H1 (cell line): ENCODE measurements at regions not wholly inside any gene's neighbourhood (a gene's known extent, or its start where the extent isn't known, plus 50 kb on each side); places are given as distances from the start of the nearest gene placed in this dataset.

Experiments
- CTCF ChIA-PET: fragments of 300-600 bp; sonication (Branson Sonifier 250); formaldehyde crosslinking; loops from one replicate; lab custom pipeline; 2021; ENCODE audit not compliant: partially characterized antibody; lab: Charles Lee
- POLR2A ChIA-PET: fragments of 300-600 bp; sonication (Branson Sonifier 250); formaldehyde crosslinking; loops from one replicate; lab custom pipeline; 2021; ENCODE audit warnings: inconsistent platforms; ENCODE audit not compliant: partially characterized antibody; lab: Charles Lee
- DNase-seq, 2 experiments: peaks; one replicate each; pipeline versions ENCODE4 v3.0.0 to v3.0.0-alpha.2; 2010 to 2022; ENCODE audit warnings: low spot score in 2 of 2, low read depth in 1 of 2, mixed read lengths in 1 of 2
- FAIRE-seq: peaks from 2 replicates; lab custom pipeline; 2011; peaks lifted over from hg19 to GRCh38; lab: Jason Lieb, UNC
- H2AFZ ChIP-seq: 2 replicates; pipeline ENCODE4 v1.8.1; 2012; ENCODE audit warnings: low read length, inconsistent platforms
- H2AK5ac ChIP-seq: 2 replicates; pipeline ENCODE4 v1.6.1; 2013; ENCODE audit warnings: low read depth, low read length
- H2BK120ac ChIP-seq: replicated peaks from 2 replicates; pipeline ENCODE3; 2013; ENCODE audit warnings: low read depth, low read length, inconsistent platforms
- H2BK12ac ChIP-seq: 2 replicates; pipeline ENCODE4 v1.6.1; 2013; ENCODE audit warnings: low read depth, low read length
- H2BK15ac ChIP-seq: 2 replicates; pipeline ENCODE4 v1.6.1; 2013; ENCODE audit warnings: low read length
- H2BK20ac ChIP-seq: 2 replicates; pipeline ENCODE4 v1.6.1; 2013; ENCODE audit warnings: low read length
- H2BK5ac ChIP-seq: 2 replicates; pipeline ENCODE4 v1.6.1; 2013; ENCODE audit warnings: low read depth, low read length
- H3K14ac ChIP-seq: 2 replicates; pipeline ENCODE4 v1.6.1; 2013; ENCODE audit warnings: inconsistent platforms; ENCODE audit not compliant: insufficient read length
- H3K18ac ChIP-seq: 2 replicates; pipeline ENCODE4 v1.6.1; 2013; ENCODE audit warnings: low read length; ENCODE audit errors: extremely low read depth
- H3K23ac ChIP-seq: 2 replicates; pipeline ENCODE4 v1.6.1; 2013; ENCODE audit warnings: inconsistent platforms; ENCODE audit not compliant: insufficient read length
- H3K23me2 ChIP-seq: 2 replicates; pipeline ENCODE4 v1.6.1; 2013; ENCODE audit warnings: low read depth, low read length
- H3K27ac ChIP-seq: 2 replicates; pipeline ENCODE4 v1.6.1; 2011; ENCODE audit warnings: low read depth, low read length, inconsistent platforms
- H3K27me3 ChIP-seq, 4 experiments: replicated peaks in 1 of 4; 1 replicate in 1 of 4; 2 replicates in 3 of 4; pipeline versions ENCODE4 v1.6.1 to v1.8.1; 2011 to 2013; ENCODE audit warnings: low read length in 3 of 4, mild to moderate bottlenecking in 3 of 4, inconsistent platforms in 2 of 4, mixed read lengths in 2 of 4, moderate library complexity in 1 of 4; ENCODE audit not compliant: control insufficient read depth in 3 of 4, insufficient read depth in 3 of 4; ENCODE audit errors: extremely low read depth in 1 of 4
- H3K36me3 ChIP-seq, 4 experiments: 2 replicates each; pipeline versions ENCODE4 v1.6.1 to v1.8.1; 2011 to 2013; ENCODE audit warnings: mild to moderate bottlenecking in 4 of 4, low read length in 3 of 4, moderate library complexity in 2 of 4, control low read depth in 1 of 4, inconsistent platforms in 1 of 4; ENCODE audit not compliant: insufficient read depth in 4 of 4, control insufficient read depth in 2 of 4
- H3K4ac ChIP-seq: replicated peaks from 2 replicates; pipeline ENCODE3; 2013; ENCODE audit warnings: low read length, low read depth, mixed read lengths, inconsistent platforms; ENCODE audit not compliant: insufficient read length
- H3K4me1 ChIP-seq, 4 experiments: replicated peaks in 1 of 4; 1 replicate in 1 of 4; 2 replicates in 3 of 4; pipeline versions ENCODE4 v1.6.1 to v1.8.1; 2011 to 2013; ENCODE audit warnings: low read length in 3 of 4, inconsistent platforms in 2 of 4, mixed read lengths in 1 of 4; ENCODE audit not compliant: insufficient read depth in 4 of 4, control insufficient read depth in 3 of 4
- H3K4me2 ChIP-seq, 2 experiments: 2 replicates each; pipeline versions ENCODE4 v1.6.1 to v1.8.1; 2011 to 2013; ENCODE audit warnings: low read depth in 2 of 2, low read length in 2 of 2, control low read depth in 1 of 2, inconsistent platforms in 1 of 2, mild to moderate bottlenecking in 1 of 2; ENCODE audit not compliant: insufficient read depth in 1 of 2
- H3K4me3 ChIP-seq, 4 experiments: fragments of 200-600, 300-600 bp in 1 of 4; sonication (generic), shearing (Covaris generic), sonication (Bioruptor Twin) in 1 of 4; 2 replicates each; pipeline versions ENCODE4 v1.5.1 to v1.8.1; 2011 to 2016; ENCODE audit warnings: low read length in 4 of 4, low read depth in 3 of 4, control low read depth in 2 of 4, inconsistent platforms in 2 of 4, mild to moderate bottlenecking in 2 of 4, mixed read lengths in 1 of 4, moderate library complexity in 1 of 4; ENCODE audit not compliant: insufficient read depth in 2 of 4; ENCODE audit errors: extremely low read depth in 1 of 4
- H3K56ac ChIP-seq: replicated peaks from 2 replicates; pipeline ENCODE3; 2013; ENCODE audit warnings: low read depth, mild to moderate bottlenecking, mixed read lengths, low read length, inconsistent platforms; ENCODE audit not compliant: insufficient read length
- H3K79me1 ChIP-seq: 2 replicates; pipeline ENCODE4 v1.6.1; 2013; ENCODE audit warnings: low read depth, low read length, control low read depth
- H3K79me2 ChIP-seq, 2 experiments: 2 replicates each; pipeline versions ENCODE4 v1.6.1 to v1.8.1; 2012 to 2013; ENCODE audit warnings: low read length in 2 of 2, mild to moderate bottlenecking in 2 of 2, inconsistent platforms in 1 of 2; ENCODE audit not compliant: insufficient read depth in 2 of 2, control insufficient read depth in 1 of 2
- H3K9ac ChIP-seq, 4 experiments: replicated peaks in 1 of 4; 1 replicate in 1 of 4; 2 replicates in 3 of 4; pipeline versions ENCODE4 v1.6.1 to v1.8.1; 2011 to 2013; ENCODE audit warnings: low read depth in 3 of 4, low read length in 3 of 4, control low read depth in 2 of 4, mild to moderate bottlenecking in 2 of 4, moderate library complexity in 2 of 4, inconsistent platforms in 1 of 4; ENCODE audit errors: extremely low read depth in 1 of 4
- H3K9me3 ChIP-seq, 2 experiments: 2 replicates each; pipeline versions ENCODE4 v1.6.1 to v1.8.1; 2012 to 2013; ENCODE audit warnings: mild to moderate bottlenecking in 2 of 2, moderate library complexity in 2 of 2, control low read depth in 1 of 2, inconsistent platforms in 1 of 2, low read depth in 1 of 2, low read length in 1 of 2, mixed read lengths in 1 of 2; ENCODE audit not compliant: insufficient read depth in 2 of 2
- H4K20me1 ChIP-seq, 2 experiments: replicated peaks in 1 of 2; 2 replicates each; pipeline versions ENCODE3 to v1.8.1; 2011 to 2013; ENCODE audit warnings: inconsistent platforms in 2 of 2, low read length in 2 of 2, mild to moderate bottlenecking in 1 of 2; ENCODE audit not compliant: insufficient read depth in 2 of 2, control insufficient read depth in 1 of 2
- H4K5ac ChIP-seq: 2 replicates; pipeline ENCODE4 v1.6.1; 2013; ENCODE audit warnings: low read length, low read depth, mixed read lengths, inconsistent platforms; ENCODE audit not compliant: insufficient read length
- H4K8ac ChIP-seq: 2 replicates; pipeline ENCODE4 v1.8.0; 2013; ENCODE audit warnings: mild to moderate bottlenecking, moderate library complexity, low read length, inconsistent platforms; ENCODE audit not compliant: insufficient read depth; ENCODE audit errors: extremely low read depth
- H4K91ac ChIP-seq: replicated peaks from 2 replicates; pipeline ENCODE3; 2013; ENCODE audit warnings: low read length, mixed read lengths, inconsistent platforms; ENCODE audit not compliant: insufficient read length
- EP300 ChIP-seq, 2 experiments: IDR thresholded peaks; 1 replicate in 1 of 2; 2 replicates in 1 of 2; pipeline ENCODE4 v1.6.1; 2011 to 2012; ENCODE audit warnings: low read depth in 2 of 2, low read length in 2 of 2, mild to moderate bottlenecking in 2 of 2, borderline replicate concordance in 1 of 2, inconsistent platforms in 1 of 2, moderate library complexity in 1 of 2
- EZH2 ChIP-seq: fragments of 200-600 bp; sonication (generic); IDR thresholded peaks from 2 replicates; pipeline ENCODE4 v1.7.1; 2012; ENCODE audit warnings: low read depth, mild to moderate bottlenecking, moderate library complexity, low read length, inconsistent platforms; ENCODE audit not compliant: severe bottlenecking
- RAD21 ChIP-seq, 2 experiments: IDR thresholded peaks in 1 of 2; conservative IDR thresholded peaks in 1 of 2; 2 replicates each; pipeline ENCODE4 v1.6.1; 2011; ENCODE audit warnings: low read depth in 2 of 2, low read length in 2 of 2, improper control_type of control experiment in 1 of 2, inconsistent platforms in 1 of 2, mild to moderate bottlenecking in 1 of 2, moderate library complexity in 1 of 2
- SP4 ChIP-seq: IDR thresholded peaks from 2 replicates; pipeline ENCODE4 v1.6.1; 2012; ENCODE audit warnings: low read length, inconsistent platforms
- TCF12 ChIP-seq: IDR thresholded peaks from 2 replicates; pipeline ENCODE4 v1.6.1; 2011; ENCODE audit warnings: low read depth, mild to moderate bottlenecking, low read length
- ZNF274 ChIP-seq: IDR thresholded peaks from 2 replicates; pipeline ENCODE4 v1.7.0; 2012; ENCODE audit warnings: low read length, borderline replicate concordance; ENCODE audit errors: extremely low read depth
- WGBS, 2 experiments: shearing (Covaris generic) in 1 of 2; methylation state at CpG; one replicate each; pipeline versions ENCODE4 v1.1.6 to v1.1.7; 2013 to 2015; ENCODE audit warnings: low lambda C conversion rate in 2 of 2, mixed read lengths in 2 of 2, inconsistent platforms in 1 of 2, low coverage in 1 of 2, missing lambda C conversion rate in 1 of 2; ENCODE audit not compliant: insufficient replicate concordance in 2 of 2, insufficient coverage in 1 of 2, insufficient read length in 1 of 2; ENCODE audit errors: extremely low coverage in 1 of 2, missing lambda C conversion rate in 1 of 2; 5-methylcytosine and 5-hydroxymethylcytosine counted together

- CTCF ChIA-PET = interaction anchor here (1.0 kb wide), 1 partner anchor 14 kb away, joined by 5 read pairs; no protein-coding TSS in a partner anchor
- TF ChIP-seq SP4 (no peak), EP300 (IDR thresholded peaks at IDR 0.05; ENCODE audit: borderline replicate concordance in 1 of 2, low read depth in 2 of 2, low read length in 2 of 2) (no peak), TCF12 (no peak), ZNF274 (no peak), RAD21 (IDR thresholded peaks at IDR 0.05 in 1 of 2, conservative IDR thresholded peaks at IDR 0.05 in 1 of 2; ENCODE audit: low read depth in 2 of 2, low read length in 2 of 2) (no peak), EZH2 (no peak)
Observed at GRCh38 chr10:57593983-57594573, 673.6 kb downstream of the IPMK start.

More at GRCh38 chr10:57593983-57594573, 673.6 kb downstream of the IPMK start:
- H4K8ac ChIP-seq = no peak overlapping the region
- no peak overlapping the region for H2AFZ ChIP-seq
- no peak overlapping the region for H3K27ac ChIP-seq
- H3K79me1 ChIP-seq = no peaks in the 10 kb centered on the region
- H3K4ac ChIP-seq = no peak overlapping the region
- POLR2A ChIA-PET = no interaction called here
- H2BK15ac ChIP-seq = no peak overlapping the region
- H3K23ac ChIP-seq = no peak overlapping the region
- no peaks in the 10 kb centered on the region for H3K9me3 ChIP-seq
- H3K36me3 ChIP-seq = no peaks in the 10 kb centered on the region
- no peak overlapping the region for H3K18ac ChIP-seq
- H2BK5ac ChIP-seq = no peak overlapping the region
- no peak overlapping the region for H3K4me3 ChIP-seq
- H2BK20ac ChIP-seq = no peak overlapping the region
- no peak overlapping the region for H2AK5ac ChIP-seq
- H3K79me2 ChIP-seq = no peaks in the 10 kb centered on the region
- no peak overlapping the region for H2BK12ac ChIP-seq
- H4K20me1 ChIP-seq = no peaks in the 10 kb centered on the region
- H3K14ac ChIP-seq = no peak overlapping the region
- no peaks in the 10 kb centered on the region for H3K4me1 ChIP-seq
- no peaks in the 10 kb centered on the region for H3K23me2 ChIP-seq
- H3K56ac ChIP-seq = no peak overlapping the region
- H4K5ac ChIP-seq = no peak overlapping the region
- DNase-seq (no peak), FAIRE-seq (no peak)
- no peak overlapping the region for H3K4me2 ChIP-seq
- H3K27me3 ChIP-seq = no peaks in the 10 kb centered on the region
- H2BK120ac ChIP-seq = no peak overlapping the region
- 95% methylated on average over 1 of the region's 1 CpG; no CpG with 5 or more reads in 1 of the 2 experiments for WGBS, 2 experiments
- H3K9ac ChIP-seq = no peak overlapping the region
- H4K91ac ChIP-seq = no peak overlapping the region
